ENCODE measurements at regions not wholly inside any gene's neighbourhood (a gene's known extent, or its start where the extent isn't known, plus 50 kb on each side); places are given as distances from the start of the nearest gene placed in this dataset.

DNA sequence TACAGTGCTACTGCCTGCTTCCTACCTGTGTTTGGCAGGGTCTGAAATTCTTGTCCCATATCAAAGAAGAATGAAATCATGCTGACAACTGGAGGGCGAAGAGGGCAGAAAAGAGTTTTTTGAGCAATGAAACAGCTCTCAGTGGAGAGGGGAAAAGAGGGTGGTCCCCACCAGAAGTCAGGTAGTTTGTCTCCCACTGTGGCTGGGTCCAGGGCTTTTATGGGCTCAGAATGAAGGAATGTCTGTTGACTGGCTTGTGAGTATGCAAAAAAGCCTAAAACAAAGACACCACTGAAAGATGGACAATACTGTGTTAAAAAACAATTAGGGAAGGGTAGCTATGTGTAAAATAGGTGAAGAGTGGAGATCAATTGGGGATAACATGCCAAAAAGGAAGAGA, 115.0 kb downstream of the ADAM29 start:
- H3K9me3 Mint-ChIP-seq = peaks cover under 1% of the 10 kb centered on the region
- H3K27ac Mint-ChIP-seq = no peak overlapping the region
- no peaks in the 10 kb centered on the region for H3K36me3 Mint-ChIP-seq (ENCODE audit: low read depth)
- intact Hi-C loops (cut with micrococcal nuclease) = no loop called here
- no peak for DNase-seq (ENCODE audit: low spot score)
- no peaks in the 10 kb centered on the region for H3K4me1 Mint-ChIP-seq (ENCODE audit: low read depth)
- no peak overlapping the region for H3K4me3 Mint-ChIP-seq
- no peaks in the 10 kb centered on the region for H3K27me3 Mint-ChIP-seq (ENCODE audit: insufficient read depth)

DNA sequence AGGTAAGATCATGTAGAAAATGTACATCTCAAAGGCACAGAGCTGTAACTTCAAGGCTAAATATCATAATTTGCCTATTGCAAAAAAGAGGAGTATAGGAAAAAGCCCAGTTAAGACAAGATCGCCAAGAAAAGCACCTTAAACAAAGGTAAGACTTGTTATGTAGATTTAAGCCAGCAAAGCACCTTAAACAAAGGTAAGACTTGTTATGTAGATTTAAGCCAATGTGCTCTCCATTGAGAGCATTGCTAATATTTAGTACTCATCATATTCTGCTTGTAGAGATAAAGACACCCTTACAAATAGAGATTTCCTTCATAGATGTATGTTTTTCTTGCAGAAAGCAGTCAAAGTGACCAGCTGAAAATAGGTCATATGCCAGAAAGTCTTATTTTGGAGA, 115.8 kb downstream of the ADAM29 start:
- H3K4me3 Mint-ChIP-seq = no peak overlapping the region
- no peak for DNase-seq (ENCODE audit: low spot score)
- intact Hi-C loops (cut with micrococcal nuclease) = no loop called here
- no peaks in the 10 kb centered on the region for H3K9me3 Mint-ChIP-seq
- no peak overlapping the region for H3K27ac Mint-ChIP-seq
- H3K4me1 Mint-ChIP-seq (ENCODE audit: low read depth) = no peaks in the 10 kb centered on the region
- no peaks in the 10 kb centered on the region for H3K27me3 Mint-ChIP-seq (ENCODE audit: insufficient read depth)
- no peaks in the 10 kb centered on the region for H3K36me3 Mint-ChIP-seq (ENCODE audit: low read depth)

DNA sequence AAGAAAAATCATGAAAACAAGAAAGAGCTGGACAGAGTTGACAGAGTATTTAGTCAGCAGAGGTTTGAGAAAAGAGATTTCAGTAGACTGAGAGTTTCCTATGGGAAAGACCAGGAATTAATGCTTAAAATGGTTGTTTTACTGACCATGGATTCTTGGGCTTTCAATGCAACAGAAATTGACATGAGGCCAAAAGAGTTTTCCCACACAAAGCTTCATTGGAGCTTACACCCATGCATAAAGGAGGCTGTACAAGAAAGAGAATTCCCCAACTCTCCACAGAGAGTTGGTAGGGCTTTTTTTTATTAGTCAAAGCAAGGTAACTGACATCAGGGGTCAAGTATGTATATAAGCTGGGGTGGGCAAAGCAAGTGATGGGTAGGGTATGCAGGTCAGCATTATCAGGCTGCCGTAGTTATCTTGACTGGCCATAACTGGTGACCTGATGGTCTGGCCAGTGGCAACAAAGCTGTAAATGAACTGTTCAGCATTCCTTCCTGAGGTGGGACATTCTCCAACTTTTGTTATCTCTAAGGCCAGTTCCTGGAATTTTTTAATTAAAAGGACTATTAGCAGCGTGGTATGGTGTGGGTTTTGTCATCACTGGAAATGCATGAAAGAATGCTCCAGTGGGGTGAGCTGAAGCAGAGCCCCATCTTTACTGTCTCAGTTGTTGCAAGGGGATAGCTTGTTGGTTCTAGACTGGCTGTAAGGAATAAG, 117.0 kb downstream of the ADAM29 start:
- no peaks in the 10 kb centered on the region for H3K9me3 Mint-ChIP-seq
- intact Hi-C loops (cut with micrococcal nuclease) = no loop called here
- no peak overlapping the region for H3K4me3 Mint-ChIP-seq
- H3K27ac Mint-ChIP-seq = no peak overlapping the region
- no peaks in the 10 kb centered on the region for H3K36me3 Mint-ChIP-seq (ENCODE audit: low read depth)
- H3K27me3 Mint-ChIP-seq (ENCODE audit: insufficient read depth) = no peaks in the 10 kb centered on the region
- no peak for DNase-seq (ENCODE audit: low spot score)
- H3K4me1 Mint-ChIP-seq (ENCODE audit: low read depth) = no peaks in the 10 kb centered on the region

GRCh38 chr4:175035905-175036304, 117.7 kb downstream of the ADAM29 start:
- H3K27me3 Mint-ChIP-seq (ENCODE audit: insufficient read depth) = no peaks in the 10 kb centered on the region

GRCh38 chr4:175048111-175048784, 130.1 kb downstream of the ADAM29 start:
- Mint-ChIP-seq H3K4me1 (ENCODE audit: low read depth) (no peaks in the 10 kb centered on the region), H3K36me3 (ENCODE audit: low read depth) (no peaks in the 10 kb centered on the region), H3K4me3 (no peak overlapping the region), H3K27ac (no peak overlapping the region), H3K27me3 (ENCODE audit: insufficient read depth) (no peaks in the 10 kb centered on the region), H3K9me3 (peaks cover 4% of the 10 kb centered on the region)
- intact Hi-C loops (cut with micrococcal nuclease) = no loop called here
- DNase-seq (ENCODE audit: low spot score) = no peak

More at GRCh38 chr4:175035905-175036304, 117.7 kb downstream of the ADAM29 start:
- H3K36me3 Mint-ChIP-seq (ENCODE audit: low read depth) = no peaks in the 10 kb centered on the region
- no peak for DNase-seq (ENCODE audit: low spot score)
- no peak overlapping the region for H3K27ac Mint-ChIP-seq
- H3K9me3 Mint-ChIP-seq = no peaks in the 10 kb centered on the region
- intact Hi-C loops (cut with micrococcal nuclease) = no loop called here
- no peak overlapping the region for H3K4me3 Mint-ChIP-seq
- no peaks in the 10 kb centered on the region for H3K4me1 Mint-ChIP-seq (ENCODE audit: low read depth)

DNA sequence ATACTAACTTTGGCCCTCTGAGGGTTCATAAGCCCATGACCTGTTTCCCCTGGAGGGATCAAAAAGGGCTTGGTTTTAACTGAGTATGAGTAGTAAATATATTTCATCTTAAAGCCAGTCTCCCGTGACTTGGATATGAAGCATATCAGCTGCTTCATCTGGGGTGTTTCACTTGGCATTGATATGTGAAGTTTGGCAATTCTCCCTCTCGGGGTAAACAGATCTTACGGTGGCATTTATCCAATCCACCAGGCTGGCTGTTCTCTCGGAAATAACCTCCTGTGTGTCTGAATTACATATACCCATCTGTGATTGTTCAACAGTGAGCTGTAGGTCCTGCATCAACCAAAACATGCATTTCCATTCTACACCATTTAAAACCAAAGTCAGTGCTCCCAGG, 130.7 kb downstream of the ADAM29 start:
- Mint-ChIP-seq H3K4me3 (no peak overlapping the region), H3K36me3 (ENCODE audit: low read depth) (no peaks in the 10 kb centered on the region), H3K27ac (no peak overlapping the region), H3K4me1 (ENCODE audit: low read depth) (no peaks in the 10 kb centered on the region), H3K9me3 (peaks cover 4% of the 10 kb centered on the region), H3K27me3 (ENCODE audit: insufficient read depth) (no peaks in the 10 kb centered on the region)
- intact Hi-C loops (cut with micrococcal nuclease) = no loop called here
- no peak for DNase-seq (ENCODE audit: low spot score)

DNA sequence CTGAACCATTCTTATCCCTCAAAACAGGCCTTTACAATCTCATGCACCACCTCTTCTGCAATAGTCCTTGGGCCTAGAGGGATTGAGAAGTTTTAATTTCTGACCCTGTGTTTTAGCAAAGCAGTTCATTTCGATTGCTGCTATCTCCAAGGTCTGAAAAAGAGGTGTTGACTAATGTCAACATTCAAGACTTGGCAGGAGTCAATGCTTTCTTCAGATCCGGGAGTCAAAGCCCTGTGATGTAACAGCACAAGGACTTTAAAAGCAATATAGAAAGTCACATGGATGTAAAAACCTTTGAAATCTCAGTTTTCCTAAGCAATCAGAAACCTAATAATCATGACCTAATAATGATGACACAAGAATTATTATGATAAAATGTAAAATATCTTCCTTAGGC, 133.8 kb downstream of the ADAM29 start:
- H3K27ac Mint-ChIP-seq = no peak overlapping the region
- intact Hi-C loops (cut with micrococcal nuclease) = no loop called here
- no peak for DNase-seq (ENCODE audit: low spot score)
- no peak overlapping the region for H3K4me3 Mint-ChIP-seq
- peaks cover 1% of the 10 kb centered on the region for H3K27me3 Mint-ChIP-seq (ENCODE audit: insufficient read depth)
- no peaks in the 10 kb centered on the region for H3K4me1 Mint-ChIP-seq (ENCODE audit: low read depth)
- H3K36me3 Mint-ChIP-seq (ENCODE audit: low read depth) = no peaks in the 10 kb centered on the region
- H3K9me3 Mint-ChIP-seq = peaks cover 4% of the 10 kb centered on the region

GRCh38 chr4:175054980-175055379, 136.8 kb downstream of the ADAM29 start:
- H3K4me3 Mint-ChIP-seq = no peak overlapping the region
- intact Hi-C loops (cut with micrococcal nuclease) = no loop called here
- H3K9me3 Mint-ChIP-seq = peaks cover 5% of the 10 kb centered on the region
- no peak for DNase-seq (ENCODE audit: low spot score)
- H3K27me3 Mint-ChIP-seq (ENCODE audit: insufficient read depth) = peaks cover 1% of the 10 kb centered on the region
- no peaks in the 10 kb centered on the region for H3K4me1 Mint-ChIP-seq (ENCODE audit: low read depth)
- H3K27ac Mint-ChIP-seq = no peak overlapping the region
- no peaks in the 10 kb centered on the region for H3K36me3 Mint-ChIP-seq (ENCODE audit: low read depth)

GRCh38 chr4:175062183-175062592, 144.0 kb downstream of the ADAM29 start:
- H3K4me3 Mint-ChIP-seq = no peak overlapping the region
- H3K27ac Mint-ChIP-seq = no peak overlapping the region
- DNase-seq (ENCODE audit: low spot score) = no peak
- H3K27me3 Mint-ChIP-seq (ENCODE audit: insufficient read depth) = no peaks in the 10 kb centered on the region
- intact Hi-C loops (cut with micrococcal nuclease) = no loop called here
- H3K4me1 Mint-ChIP-seq (ENCODE audit: low read depth) = no peaks in the 10 kb centered on the region
- H3K9me3 Mint-ChIP-seq = peaks cover 5% of the 10 kb centered on the region
- no peaks in the 10 kb centered on the region for H3K36me3 Mint-ChIP-seq (ENCODE audit: low read depth)

GRCh38 chr4:175065228-175065627, 147.1 kb downstream of the ADAM29 start:
- no peaks in the 10 kb centered on the region for H3K4me1 Mint-ChIP-seq (ENCODE audit: low read depth)
- no peak overlapping the region for H3K27ac Mint-ChIP-seq
- H3K9me3 Mint-ChIP-seq = no peaks in the 10 kb centered on the region
- no peaks in the 10 kb centered on the region for H3K36me3 Mint-ChIP-seq (ENCODE audit: low read depth)
- no peak for DNase-seq (ENCODE audit: low spot score)
- no peaks in the 10 kb centered on the region for H3K27me3 Mint-ChIP-seq (ENCODE audit: insufficient read depth)
- no peak overlapping the region for H3K4me3 Mint-ChIP-seq
- intact Hi-C loops (cut with micrococcal nuclease) = no loop called here

GRCh38 chr4:175066923-175067627, 148.9 kb downstream of the ADAM29 start:
- Mint-ChIP-seq H3K27me3 (ENCODE audit: insufficient read depth) (no peaks in the 10 kb centered on the region), H3K36me3 (ENCODE audit: low read depth) (no peaks in the 10 kb centered on the region), H3K27ac (no peak overlapping the region), H3K4me3 (no peak overlapping the region), H3K4me1 (ENCODE audit: low read depth) (no peaks in the 10 kb centered on the region), H3K9me3 (no peaks in the 10 kb centered on the region)
- intact Hi-C loops (cut with micrococcal nuclease) = no loop called here
- no peak for DNase-seq (ENCODE audit: low spot score)

DNA sequence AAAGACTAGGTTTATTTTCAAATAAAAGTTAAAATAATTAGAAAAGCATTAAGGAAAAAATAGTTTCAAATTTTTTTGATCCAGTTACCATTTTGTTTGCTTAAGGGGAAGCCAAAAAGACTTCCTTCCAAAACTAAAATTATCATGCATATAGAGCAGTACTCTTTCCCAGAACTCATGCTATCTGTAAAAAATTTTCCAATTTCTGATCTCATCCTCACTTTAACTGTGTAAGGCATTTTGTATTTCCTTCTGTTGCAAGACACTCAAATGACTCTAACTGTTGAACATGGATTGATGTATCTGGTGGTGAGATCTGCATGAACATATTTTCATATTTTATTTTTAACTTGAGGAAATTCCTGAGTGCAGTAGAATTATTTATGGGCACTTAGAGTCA, 150.1 kb downstream of the ADAM29 start:
- intact Hi-C loops (cut with micrococcal nuclease) = no loop called here

GRCh38 chr4:175070444-175070843, 152.3 kb downstream of the ADAM29 start:
- H3K4me3 Mint-ChIP-seq = no peak overlapping the region
- no peak for DNase-seq (ENCODE audit: low spot score)
- no peak overlapping the region for H3K27ac Mint-ChIP-seq
- no peaks in the 10 kb centered on the region for H3K27me3 Mint-ChIP-seq (ENCODE audit: insufficient read depth)
- no peaks in the 10 kb centered on the region for H3K4me1 Mint-ChIP-seq (ENCODE audit: low read depth)
- intact Hi-C loops (cut with micrococcal nuclease) = no loop called here
- H3K9me3 Mint-ChIP-seq = no peaks in the 10 kb centered on the region
- no peaks in the 10 kb centered on the region for H3K36me3 Mint-ChIP-seq (ENCODE audit: low read depth)

More for the DNA sequence above, 150.1 kb downstream of the ADAM29 start:
- DNase-seq (ENCODE audit: low spot score) = no peak
- Mint-ChIP-seq H3K4me1 (ENCODE audit: low read depth) (no peaks in the 10 kb centered on the region), H3K27ac (no peak overlapping the region), H3K4me3 (no peak overlapping the region), H3K36me3 (ENCODE audit: low read depth) (no peaks in the 10 kb centered on the region), H3K9me3 (no peaks in the 10 kb centered on the region), H3K27me3 (ENCODE audit: insufficient read depth) (no peaks in the 10 kb centered on the region)

Measured in activated T-helper 1 cell treated with anti-CD3 and anti-CD28 coated beads, Interleukin-12 subunit alpha, Interleukin-12 subunit beta, Interleukin-2, Interleukin-4 antibody, amounts not matched to agents 30 ng/mL and 10 ng/mL and 1 ng/mL, durations not matched to agents 14 hours and 24 hours and 36 hours (primary cell).